ENCODE measurements at regions not wholly inside any gene's neighbourhood (a gene's known extent, or its start where the extent isn't known, plus 50 kb on each side); places are given as distances from the start of the nearest gene placed in this dataset.

GRCh38 chr14:38108681-38109080 lies 99.0 kb upstream of the SSTR1 start:
- Histone ChIP-seq H3K4ac (ENCODE audit: low read depth in 1 of 2, low read length in 2 of 2) (no peak overlapping the region), H3K4me3 (ENCODE audit: insufficient read depth in 1 of 2, low read depth in 1 of 2, low read length in 2 of 2) (no peak overlapping the region), H2AFZ (ENCODE audit: low read depth, low read length) (no peak overlapping the region), H4K8ac (ENCODE audit: low read length) (no peak overlapping the region), H3K23ac (ENCODE audit: low read length in 2 of 2) (no peak overlapping the region), H3K27me3 (ENCODE audit: control insufficient read depth in 1 of 2, insufficient read depth in 1 of 2, low read length in 2 of 2) (no peaks in the 10 kb centered on the region), H2BK120ac (ENCODE audit: low read depth, low read length) (no peak overlapping the region), H2BK15ac (ENCODE audit: low read depth, poor library complexity, severe bottlenecking) (no peak overlapping the region), H3K27ac (ENCODE audit: low read length, poor library complexity, severe bottlenecking) (no peak overlapping the region), H3K9me3 (ENCODE audit: control insufficient read depth, low read length) (no peaks in the 10 kb centered on the region), H3K4me2 (ENCODE audit: low read length, poor library complexity, severe bottlenecking) (no peak overlapping the region), H2BK5ac (ENCODE audit: low read depth, low read length, poor library complexity, severe bottlenecking) (no peak overlapping the region), H4K91ac (ENCODE audit: low read length) (no peak overlapping the region), H3K36me3 (ENCODE audit: control insufficient read depth in 1 of 2, insufficient read depth in 2 of 2, low read depth in 1 of 2, low read length in 2 of 2) (no peaks in the 10 kb centered on the region), H3K4me1 (ENCODE audit: control insufficient read depth, insufficient read depth, low read depth, low read length) (no peaks in the 10 kb centered on the region), H3K9ac (ENCODE audit: low read length) (no peak overlapping the region), H3K18ac (ENCODE audit: low read depth in 1 of 2, low read length in 2 of 2) (no peak overlapping the region), H3K14ac (ENCODE audit: low read length in 2 of 2) (no peak overlapping the region), H2BK12ac (ENCODE audit: low read length in 2 of 2) (no peak overlapping the region), H3K79me1 (replicated peaks; ENCODE audit: low read length, poor library complexity, severe bottlenecking) (no peaks in the 10 kb centered on the region), H2AK5ac (ENCODE audit: low read length, severe bottlenecking) (no peak overlapping the region)
- WGBS, result 67% methylated on average over 2 of the region's 2 CpGs
- DNase-seq, result peak; percentile 50

DNA sequence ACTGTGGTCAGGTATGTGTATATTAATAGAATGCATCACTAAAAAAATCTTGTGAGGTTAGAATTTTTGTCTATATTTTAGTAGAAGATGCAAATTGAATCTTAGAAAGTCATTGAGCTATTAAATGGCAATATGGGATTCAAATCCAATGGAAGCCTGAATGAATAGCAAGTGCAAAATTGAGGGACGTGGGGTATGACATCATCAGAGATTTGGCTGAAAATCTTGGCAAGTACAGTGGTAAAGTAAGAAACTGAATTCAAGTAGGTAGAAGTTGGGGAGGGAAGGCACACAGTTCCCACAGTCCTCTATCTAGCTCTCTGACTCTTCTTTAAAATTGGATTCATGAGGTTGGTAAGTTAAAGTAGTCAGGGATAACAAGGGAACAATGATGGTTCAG lies 97.4 kb upstream of the SSTR1 start:
- Histone ChIP-seq H3K18ac (ENCODE audit: low read depth in 1 of 2, low read length in 2 of 2) (no peak overlapping the region), H3K27me3 (ENCODE audit: control insufficient read depth in 1 of 2, insufficient read depth in 1 of 2, low read length in 2 of 2) (no peaks in the 10 kb centered on the region), H3K23ac (ENCODE audit: low read length in 2 of 2) (no peak overlapping the region), H3K9ac (ENCODE audit: low read length) (no peak overlapping the region), H4K8ac (ENCODE audit: low read length) (no peak overlapping the region), H2AFZ (ENCODE audit: low read depth, low read length) (no peak overlapping the region), H2BK12ac (ENCODE audit: low read length in 2 of 2) (no peak overlapping the region), H3K9me3 (ENCODE audit: control insufficient read depth, low read length) (no peaks in the 10 kb centered on the region), H3K4me1 (ENCODE audit: control insufficient read depth, insufficient read depth, low read depth, low read length) (no peaks in the 10 kb centered on the region), H4K91ac (ENCODE audit: low read length) (no peak overlapping the region), H2BK5ac (ENCODE audit: low read depth, low read length, poor library complexity, severe bottlenecking) (no peak overlapping the region), H2AK5ac (ENCODE audit: low read length, severe bottlenecking) (no peak overlapping the region), H3K4ac (ENCODE audit: low read depth in 1 of 2, low read length in 2 of 2) (no peak overlapping the region), H3K14ac (ENCODE audit: low read length in 2 of 2) (no peak overlapping the region), H3K4me2 (ENCODE audit: low read length, poor library complexity, severe bottlenecking) (no peak overlapping the region), H3K36me3 (ENCODE audit: control insufficient read depth in 1 of 2, insufficient read depth in 2 of 2, low read depth in 1 of 2, low read length in 2 of 2) (no peaks in the 10 kb centered on the region), H2BK120ac (ENCODE audit: low read depth, low read length) (no peak overlapping the region), H3K79me1 (replicated peaks; ENCODE audit: low read length, poor library complexity, severe bottlenecking) (no peaks in the 10 kb centered on the region), H3K27ac (ENCODE audit: low read length, poor library complexity, severe bottlenecking) (no peak overlapping the region), H2BK15ac (ENCODE audit: low read depth, poor library complexity, severe bottlenecking) (no peak overlapping the region), H3K4me3 (ENCODE audit: insufficient read depth in 1 of 2, low read depth in 1 of 2, low read length in 2 of 2) (no peak overlapping the region)
- 87% methylated on average over 1 of the region's 1 CpG for WGBS
- no peak for DNase-seq

GRCh38 chr14:38111046-38111445 lies 96.7 kb upstream of the SSTR1 start:
- H3K27ac ChIP-seq (ENCODE audit: low read length, poor library complexity, severe bottlenecking), result no peak overlapping the region
- H2BK12ac ChIP-seq (ENCODE audit: low read length in 2 of 2), result no peak overlapping the region
- no peaks in the 10 kb centered on the region for H3K36me3 ChIP-seq (ENCODE audit: control insufficient read depth in 1 of 2, insufficient read depth in 2 of 2, low read depth in 1 of 2, low read length in 2 of 2)
- no peak overlapping the region for H2AFZ ChIP-seq (ENCODE audit: low read depth, low read length)
- no peak overlapping the region for H2BK15ac ChIP-seq (ENCODE audit: low read depth, poor library complexity, severe bottlenecking)
- no peak overlapping the region for H3K4ac ChIP-seq (ENCODE audit: low read depth in 1 of 2, low read length in 2 of 2)
- H3K4me3 ChIP-seq (ENCODE audit: insufficient read depth in 1 of 2, low read depth in 1 of 2, low read length in 2 of 2), result no peak overlapping the region
- H3K9me3 ChIP-seq (ENCODE audit: control insufficient read depth, low read length), result no peaks in the 10 kb centered on the region
- no peak overlapping the region for H2BK120ac ChIP-seq (ENCODE audit: low read depth, low read length)
- no peak overlapping the region for H3K9ac ChIP-seq (ENCODE audit: low read length)
- DNase-seq, result no peak
- no peak overlapping the region for H2AK5ac ChIP-seq (ENCODE audit: low read length, severe bottlenecking)
- no peaks in the 10 kb centered on the region for H3K4me1 ChIP-seq (ENCODE audit: control insufficient read depth, insufficient read depth, low read depth, low read length)
- H3K23ac ChIP-seq (ENCODE audit: low read length in 2 of 2), result no peak overlapping the region
- no peak overlapping the region for H4K91ac ChIP-seq (ENCODE audit: low read length)
- H2BK5ac ChIP-seq (ENCODE audit: low read depth, low read length, poor library complexity, severe bottlenecking), result no peak overlapping the region
- no peak overlapping the region for H3K4me2 ChIP-seq (ENCODE audit: low read length, poor library complexity, severe bottlenecking)
- H3K18ac ChIP-seq (ENCODE audit: low read depth in 1 of 2, low read length in 2 of 2), result no peak overlapping the region
- H3K27me3 ChIP-seq (ENCODE audit: control insufficient read depth in 1 of 2, insufficient read depth in 1 of 2, low read length in 2 of 2), result no peaks in the 10 kb centered on the region
- no peak overlapping the region for H4K8ac ChIP-seq (ENCODE audit: low read length)
- WGBS, result no CpG with 5 or more reads among the region's 2 CpGs
- H3K14ac ChIP-seq (ENCODE audit: low read length in 2 of 2), result no peak overlapping the region
- H3K79me1 ChIP-seq (replicated peaks; ENCODE audit: low read length, poor library complexity, severe bottlenecking), result no peaks in the 10 kb centered on the region

DNA sequence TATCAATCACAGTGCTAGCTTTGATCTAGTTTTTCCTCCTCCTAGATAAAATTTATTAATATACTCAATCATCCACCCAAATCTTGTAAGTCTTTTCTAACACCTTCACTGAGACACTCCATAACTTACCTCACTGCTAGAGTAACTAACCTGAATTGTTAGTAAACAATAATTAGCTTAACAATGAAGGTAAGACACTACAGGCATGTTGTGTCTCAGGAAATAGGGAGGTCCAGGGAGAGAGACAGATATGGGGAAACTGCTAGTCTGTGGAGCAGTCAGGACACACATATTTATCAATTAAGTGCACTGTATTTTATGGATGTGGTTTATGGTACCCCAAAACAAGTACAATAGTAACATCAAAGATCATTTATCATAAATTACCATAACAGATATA lies 94.2 kb upstream of the SSTR1 start:
- no peak overlapping the region for H2BK120ac ChIP-seq (ENCODE audit: low read depth, low read length)
- no peak overlapping the region for H3K4me3 ChIP-seq (ENCODE audit: insufficient read depth in 1 of 2, low read depth in 1 of 2, low read length in 2 of 2)
- no peak overlapping the region for H3K18ac ChIP-seq (ENCODE audit: low read depth in 1 of 2, low read length in 2 of 2)
- H3K9ac ChIP-seq (ENCODE audit: low read length), result no peak overlapping the region
- H3K4me2 ChIP-seq (ENCODE audit: low read length, poor library complexity, severe bottlenecking), result no peak overlapping the region
- no peak for DNase-seq
- H3K14ac ChIP-seq (ENCODE audit: low read length in 2 of 2), result no peak overlapping the region
- no peak overlapping the region for H4K8ac ChIP-seq (ENCODE audit: low read length)
- no peak overlapping the region for H2AK5ac ChIP-seq (ENCODE audit: low read length, severe bottlenecking)
- no peak overlapping the region for H4K91ac ChIP-seq (ENCODE audit: low read length)
- no peaks in the 10 kb centered on the region for H3K4me1 ChIP-seq (ENCODE audit: control insufficient read depth, insufficient read depth, low read depth, low read length)
- H3K79me1 ChIP-seq (replicated peaks; ENCODE audit: low read length, poor library complexity, severe bottlenecking), result no peaks in the 10 kb centered on the region
- no peak overlapping the region for H2BK12ac ChIP-seq (ENCODE audit: low read length in 2 of 2)
- no peaks in the 10 kb centered on the region for H3K27me3 ChIP-seq (ENCODE audit: control insufficient read depth in 1 of 2, insufficient read depth in 1 of 2, low read length in 2 of 2)
- no peak overlapping the region for H3K23ac ChIP-seq (ENCODE audit: low read length in 2 of 2)
- no peak overlapping the region for H2BK15ac ChIP-seq (ENCODE audit: low read depth, poor library complexity, severe bottlenecking)
- no peaks in the 10 kb centered on the region for H3K36me3 ChIP-seq (ENCODE audit: control insufficient read depth in 1 of 2, insufficient read depth in 2 of 2, low read depth in 1 of 2, low read length in 2 of 2)
- no peaks in the 10 kb centered on the region for H3K9me3 ChIP-seq (ENCODE audit: control insufficient read depth, low read length)
- no peak overlapping the region for H3K4ac ChIP-seq (ENCODE audit: low read depth in 1 of 2, low read length in 2 of 2)
- H2BK5ac ChIP-seq (ENCODE audit: low read depth, low read length, poor library complexity, severe bottlenecking), result no peak overlapping the region
- H3K27ac ChIP-seq (ENCODE audit: low read length, poor library complexity, severe bottlenecking), result no peak overlapping the region
- H2AFZ ChIP-seq (ENCODE audit: low read depth, low read length), result no peak overlapping the region

Measured in mesenchymal stem cell (in vitro differentiated cells and primary cell).